A673 (cell line): ENCODE measurements at regions not wholly inside any gene's neighbourhood (a gene's known extent, or its start where the extent isn't known, plus 50 kb on each side); places are given as distances from the start of the nearest gene placed in this dataset.

Experiments
- CTCF ChIP-seq: fragments of 300-800, 200-600 bp; sonication (generic); conservative IDR thresholded peaks from 2 replicates; pipeline ENCODE4 v1.5.1; 2017; ENCODE audit warnings: low read depth, mild to moderate bottlenecking, antibody characterized with exemption, low read length, moderate library complexity, mixed read lengths
- EZH2 ChIP-seq: fragments of 200-600 bp; sonication (generic); IDR thresholded peaks from 2 replicates; pipeline ENCODE4 v1.6.1; 2017; ENCODE audit warnings: borderline replicate concordance, low read depth, mild to moderate bottlenecking, mixed read lengths, antibody characterized with exemption, low read length; ENCODE audit not compliant: poor library complexity, severe bottlenecking

DNA sequence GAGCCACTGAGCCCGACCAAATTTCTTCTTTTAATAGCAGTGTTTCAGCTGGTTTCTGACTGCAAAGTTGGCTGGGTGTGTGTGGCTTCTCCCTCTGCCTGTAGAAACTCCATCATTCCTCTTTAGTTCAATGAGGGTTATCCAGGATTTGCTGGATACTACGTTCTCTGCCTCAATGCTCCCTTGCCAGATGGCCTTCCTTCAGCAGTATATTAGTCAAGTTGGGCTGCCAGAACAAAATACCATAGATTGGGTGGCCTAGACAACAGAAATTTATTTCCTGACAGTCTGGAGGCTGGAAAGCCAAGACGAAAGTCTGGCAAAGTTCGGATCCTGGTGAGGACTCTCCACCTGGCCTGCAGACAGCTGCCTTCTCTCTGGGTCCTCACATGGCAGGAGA is 103.7 kb downstream of the NOG start:
- TF ChIP-seq CTCF (no peak), EZH2 (no peak)
